HG02885 (cell line): ENCODE measurements at regions not wholly inside any gene's neighbourhood (a gene's known extent, or its start where the extent isn't known, plus 50 kb on each side); places are given as distances from the start of the nearest gene placed in this dataset.

Source experiments
- ATAC-seq: cut with Tn5 transposase; IDR thresholded peaks from one replicate; pipeline ENCODE4 v1.9.1; 2021; ENCODE audit warnings: mild to moderate bottlenecking; ENCODE audit not compliant: unreplicated experiment, poor library complexity

DNA sequence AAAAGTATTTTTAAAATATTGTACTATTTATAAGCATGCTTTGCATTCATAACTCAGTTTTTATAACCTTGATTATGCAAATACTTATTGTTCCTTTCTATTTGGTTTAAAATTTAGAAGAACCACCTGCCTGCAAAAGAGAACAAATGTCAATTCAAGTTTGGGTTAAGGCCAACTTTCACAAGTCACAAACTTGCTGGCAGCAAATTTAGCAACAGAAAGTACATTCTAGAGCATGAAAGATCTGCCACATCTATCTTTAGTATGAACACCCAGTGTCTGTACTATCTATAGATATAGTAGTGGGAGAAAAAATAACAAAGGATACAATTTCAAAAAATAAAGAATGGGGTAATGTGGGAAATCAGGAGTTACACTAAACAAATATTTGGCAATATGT is 1014.2 kb downstream of the C4orf33 start:
- ATAC-seq: peak; percentile 49

DNA sequence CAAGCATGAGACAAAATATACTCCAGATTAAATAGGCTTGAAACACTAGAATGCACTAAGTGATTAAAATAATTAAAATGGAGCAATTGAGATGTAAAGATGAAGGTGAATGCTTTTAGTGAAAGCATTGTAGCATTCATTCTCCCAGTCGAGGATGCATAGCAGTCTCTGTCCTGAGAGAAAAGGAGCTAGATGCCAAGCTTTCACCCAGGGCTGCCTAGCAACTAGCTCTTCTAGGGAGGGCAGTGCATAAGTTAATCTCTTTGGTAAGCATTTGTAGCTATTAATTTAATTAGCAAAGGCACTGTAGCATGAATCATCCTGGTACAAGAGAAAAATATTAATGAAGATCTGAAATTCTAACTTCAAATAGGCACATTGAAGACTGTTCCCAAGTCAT is 1014.8 kb downstream of the C4orf33 start:
- no peak for ATAC-seq

DNA sequence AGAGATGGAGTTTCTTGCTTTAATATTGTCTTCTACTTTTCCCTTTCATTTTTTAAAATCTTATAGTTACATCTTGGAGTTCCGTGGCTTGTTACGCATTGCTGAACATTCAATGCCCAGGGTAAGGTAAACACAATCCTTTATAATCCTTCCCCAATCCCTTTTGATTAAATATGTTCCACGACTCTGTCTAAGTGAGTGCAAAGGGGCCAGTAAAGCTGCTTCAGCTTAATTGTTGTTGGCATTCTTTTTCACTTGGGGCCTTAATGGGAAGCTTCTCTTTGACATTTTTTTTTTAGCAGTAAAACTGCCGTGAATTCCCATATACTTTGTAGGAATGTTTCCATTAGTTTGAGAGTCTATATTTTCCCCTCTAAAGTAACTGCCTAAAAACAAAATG is 1028.1 kb downstream of the C4orf33 start:
- no peak for ATAC-seq

DNA sequence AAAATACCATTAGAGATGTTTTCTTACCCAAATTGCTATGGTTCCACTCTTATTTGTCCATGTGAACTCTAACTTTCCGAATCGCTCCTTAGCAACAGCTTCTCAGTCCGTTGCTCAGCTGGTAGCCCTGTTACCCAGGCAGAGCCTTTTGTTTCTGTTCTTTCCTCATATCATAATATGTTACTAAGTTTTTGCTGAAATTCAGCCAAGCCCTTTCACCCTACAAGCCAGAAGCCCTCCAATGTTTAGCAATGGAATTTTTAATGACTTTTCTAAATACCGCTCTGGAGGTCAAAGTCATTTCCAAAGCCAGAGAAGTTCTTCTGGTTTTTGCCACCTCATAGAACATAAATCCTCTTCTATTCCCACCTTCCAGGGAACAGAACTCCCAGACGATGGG is 1029.5 kb downstream of the C4orf33 start:
- no peak for ATAC-seq

DNA sequence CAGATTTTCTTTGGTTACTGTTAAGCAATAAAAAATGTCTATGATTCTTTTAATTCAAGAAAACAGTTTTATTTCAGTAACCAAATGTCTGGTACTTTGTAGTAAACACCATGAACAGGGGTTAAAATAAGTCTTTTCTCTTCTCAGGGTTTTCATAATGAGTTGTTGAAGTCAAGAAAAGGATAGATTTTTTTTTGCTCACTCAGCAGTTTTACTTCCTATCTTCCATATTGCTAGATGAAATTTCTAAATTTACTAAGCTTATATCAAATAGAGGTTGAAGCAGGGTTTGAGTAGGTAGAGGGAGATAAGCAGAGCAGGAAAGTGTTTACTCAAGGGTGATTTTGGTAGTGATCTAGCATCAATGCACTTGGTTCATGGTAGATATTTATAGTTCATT is 1031.3 kb downstream of the C4orf33 start:
- no peak for ATAC-seq

DNA sequence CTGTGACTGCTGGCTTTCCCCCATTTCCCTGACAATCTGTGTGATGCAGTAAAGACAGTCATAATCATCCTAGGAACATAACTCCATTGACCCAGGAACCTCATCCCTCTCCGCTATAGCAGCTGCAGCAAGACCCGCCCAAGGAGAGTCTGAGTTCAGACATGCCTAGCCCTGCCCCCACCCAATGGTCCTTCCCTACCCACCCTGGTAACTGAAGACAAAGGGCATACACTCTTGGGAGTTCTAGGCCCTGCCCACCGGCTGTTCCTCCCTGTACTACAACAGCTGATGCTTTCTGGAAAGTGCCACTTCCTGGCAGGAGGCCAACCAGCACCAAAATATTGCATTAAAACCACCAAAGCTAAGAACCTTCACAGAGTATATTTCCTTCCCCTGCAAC is 1035.6 kb downstream of the C4orf33 start:
- no peak for ATAC-seq

DNA sequence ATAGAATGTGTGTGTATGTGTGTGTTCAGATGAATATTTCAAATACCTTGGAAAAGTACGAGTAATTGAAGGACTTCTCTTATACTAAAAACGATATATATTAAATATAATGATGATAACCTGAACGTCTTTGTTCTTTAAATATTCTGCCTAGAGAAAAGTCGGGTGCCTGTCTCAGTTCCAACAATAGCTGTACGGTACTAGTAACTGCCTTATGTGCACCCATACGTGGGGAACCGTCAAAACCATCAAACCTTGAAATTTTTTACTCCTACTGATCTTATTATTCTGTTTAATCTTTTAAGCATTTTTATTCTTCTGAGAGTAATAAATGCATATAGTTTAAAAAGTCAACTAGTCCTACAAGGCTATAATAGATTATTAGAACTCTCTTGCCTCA is 1045.7 kb downstream of the C4orf33 start:
- ATAC-seq: no peak

DNA sequence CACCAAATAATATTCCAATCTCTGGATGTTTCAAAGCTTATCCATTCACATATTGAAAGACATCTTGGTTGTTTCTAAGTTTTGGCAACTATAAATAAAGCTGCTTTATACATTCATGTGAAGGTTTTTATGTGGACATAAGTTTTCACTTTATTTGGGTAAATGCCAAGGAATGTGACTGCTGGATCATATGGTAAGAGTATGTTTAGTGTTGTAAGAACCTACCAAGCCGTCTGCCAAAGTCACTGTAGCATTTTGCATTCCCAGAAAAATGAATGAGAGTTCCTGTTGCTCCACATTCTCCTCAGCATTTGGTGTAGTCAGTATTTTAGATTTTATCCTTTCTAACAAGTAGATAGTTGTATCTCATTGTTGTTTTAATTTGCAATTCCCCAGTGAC is 1047.7 kb downstream of the C4orf33 start:
- ATAC-seq: no peak

DNA sequence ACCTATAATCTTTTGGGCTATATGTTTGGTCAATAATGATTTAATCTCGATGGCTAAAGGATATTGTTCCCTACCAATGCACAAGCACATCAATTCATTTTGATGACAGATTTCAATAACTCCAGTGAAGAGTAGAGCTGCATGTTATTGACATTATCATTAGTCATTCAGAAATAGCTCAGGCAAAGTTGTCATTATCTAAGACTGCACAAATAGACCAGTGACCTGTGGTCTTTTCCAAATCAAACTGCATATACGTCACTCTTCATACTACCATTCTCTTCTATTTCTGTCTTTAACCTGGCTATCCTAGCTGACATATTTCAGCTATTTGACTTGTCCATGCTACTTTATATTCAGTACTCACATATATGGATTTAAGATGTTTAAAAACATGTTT is 1050.8 kb downstream of the C4orf33 start:
- ATAC-seq: no peak

DNA sequence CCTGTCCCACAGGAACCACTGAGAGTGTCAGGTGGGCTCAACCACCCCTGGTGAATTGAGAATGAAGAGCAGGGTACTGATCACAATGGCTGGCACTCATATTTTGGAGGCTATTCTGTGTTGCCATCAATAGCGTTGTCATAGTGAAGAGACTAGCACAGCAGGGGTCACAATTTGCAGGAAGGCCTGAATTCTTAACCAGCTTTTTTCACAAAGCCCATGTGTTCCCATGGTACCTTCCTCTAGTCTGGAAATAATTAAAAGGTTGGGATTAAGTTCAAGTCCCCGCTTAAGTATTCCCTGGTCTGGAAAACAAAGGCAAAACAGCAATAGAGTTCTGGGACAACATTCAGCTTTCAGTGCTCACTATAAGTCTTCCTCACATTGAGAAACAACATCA is 1051.7 kb downstream of the C4orf33 start:
- ATAC-seq: no peak

DNA sequence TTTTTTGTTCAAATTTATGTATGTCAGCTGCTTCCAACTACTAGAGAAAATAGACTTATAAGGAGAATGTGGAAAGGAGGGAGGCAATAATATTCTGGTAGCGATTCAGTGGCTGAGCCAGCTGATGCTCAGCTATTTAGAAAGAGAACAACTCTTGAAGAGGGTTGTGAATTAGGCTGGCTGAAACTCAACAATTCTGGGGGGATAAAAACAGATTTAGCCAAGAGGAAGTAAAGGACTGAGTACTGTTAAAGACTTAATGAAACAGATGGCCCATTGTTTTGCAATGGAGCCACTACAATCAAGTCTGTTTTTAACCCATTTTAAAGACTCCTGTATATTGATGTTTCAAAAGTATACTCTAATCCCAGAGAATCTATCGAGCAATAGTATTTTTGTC is 1058.9 kb downstream of the C4orf33 start:
- ATAC-seq: no peak

DNA sequence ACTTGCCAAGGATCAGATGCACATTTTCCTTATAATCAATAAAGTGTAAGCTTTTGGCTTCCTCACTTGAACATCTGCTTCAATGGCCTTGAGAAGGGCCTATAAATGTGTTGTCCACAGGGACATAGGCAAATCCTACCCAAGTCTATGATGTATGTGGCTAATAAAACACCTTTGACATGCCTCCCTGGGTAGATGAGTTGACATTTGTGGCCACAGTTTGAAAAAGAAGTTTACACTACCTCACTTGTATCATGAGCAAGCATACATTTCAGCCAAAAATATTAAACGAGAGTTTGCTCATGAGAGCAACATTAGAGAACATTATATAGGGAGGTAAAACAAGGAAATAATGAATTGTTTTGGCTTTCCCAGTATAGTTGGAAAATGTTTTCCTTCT is 1067.7 kb downstream of the C4orf33 start:
- no peak for ATAC-seq

DNA sequence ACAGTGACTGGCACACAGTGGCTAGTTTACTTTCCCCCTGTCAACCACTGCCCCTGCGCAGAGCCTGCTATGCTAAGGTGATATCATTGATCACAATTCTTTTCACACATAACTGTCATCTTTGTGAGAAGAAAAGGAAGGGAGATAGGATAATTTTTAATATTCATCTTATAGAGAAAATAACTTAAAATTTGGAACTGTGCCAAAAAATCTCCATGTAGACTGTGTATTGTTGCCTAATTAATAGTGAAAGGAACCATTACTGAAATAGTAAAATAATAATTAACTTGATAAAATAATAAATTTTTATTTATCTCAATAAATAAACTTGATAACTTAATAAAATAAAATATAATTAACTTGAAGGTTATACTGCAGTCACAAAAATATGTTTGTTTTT is 1069.4 kb downstream of the C4orf33 start:
- no peak for ATAC-seq

DNA sequence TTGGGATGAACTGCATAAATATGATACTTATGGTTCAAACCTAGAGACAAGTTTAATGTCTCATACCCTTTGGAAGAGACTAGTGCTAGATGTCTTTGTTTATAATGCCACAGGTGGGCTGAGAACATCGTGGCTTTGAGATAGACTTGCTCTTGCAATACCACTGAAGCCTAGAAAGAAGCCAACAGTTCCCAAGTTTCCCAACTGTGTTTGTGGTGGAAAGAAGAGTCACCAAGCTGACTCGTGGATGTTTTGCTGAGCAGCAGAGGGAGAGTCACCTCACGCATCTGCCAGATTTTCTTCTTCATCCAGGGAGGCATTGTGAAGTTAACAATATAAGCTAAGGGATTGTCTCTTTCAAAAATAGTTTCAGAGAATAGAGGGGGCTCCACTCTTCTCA is 1076.2 kb downstream of the C4orf33 start:
- no peak for ATAC-seq

DNA sequence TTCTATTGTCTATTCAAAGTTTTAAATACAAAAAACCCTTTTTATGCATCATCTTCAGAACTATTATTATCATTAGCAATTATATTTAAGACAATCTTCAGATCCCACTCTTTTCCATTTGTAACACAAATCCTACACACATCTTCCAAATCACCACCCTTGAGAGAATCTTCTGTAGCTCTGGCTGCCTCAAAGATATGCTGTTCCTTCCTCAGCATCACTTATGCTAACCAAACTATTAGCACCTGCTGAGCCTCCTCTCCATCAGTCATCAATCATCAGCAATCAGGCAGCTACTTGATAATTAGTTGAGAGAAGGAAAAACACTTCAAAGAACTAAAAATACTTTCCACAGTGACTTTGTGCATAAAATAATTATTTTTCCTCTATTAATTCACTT is 1082.2 kb downstream of the C4orf33 start:
- no peak for ATAC-seq

DNA sequence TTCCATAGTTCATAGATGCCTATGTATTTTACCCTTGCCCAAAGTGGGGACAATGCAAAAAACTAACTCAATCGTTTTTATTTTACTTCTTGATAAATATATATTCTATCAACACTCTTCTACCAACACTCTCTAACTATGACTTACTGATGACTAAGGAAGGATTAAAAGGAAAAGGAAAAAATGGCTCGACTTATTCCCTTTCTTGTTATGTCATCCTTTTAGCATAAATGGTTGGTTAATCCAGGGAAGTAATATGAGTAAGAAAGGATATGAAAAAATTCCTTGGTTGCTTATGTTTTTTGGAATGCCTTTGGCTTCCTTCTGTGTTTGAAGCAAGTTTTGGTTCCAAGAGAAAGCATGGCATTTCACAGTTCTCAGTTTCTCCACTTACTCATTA is 1087.1 kb downstream of the C4orf33 start:
- ATAC-seq: no peak

DNA sequence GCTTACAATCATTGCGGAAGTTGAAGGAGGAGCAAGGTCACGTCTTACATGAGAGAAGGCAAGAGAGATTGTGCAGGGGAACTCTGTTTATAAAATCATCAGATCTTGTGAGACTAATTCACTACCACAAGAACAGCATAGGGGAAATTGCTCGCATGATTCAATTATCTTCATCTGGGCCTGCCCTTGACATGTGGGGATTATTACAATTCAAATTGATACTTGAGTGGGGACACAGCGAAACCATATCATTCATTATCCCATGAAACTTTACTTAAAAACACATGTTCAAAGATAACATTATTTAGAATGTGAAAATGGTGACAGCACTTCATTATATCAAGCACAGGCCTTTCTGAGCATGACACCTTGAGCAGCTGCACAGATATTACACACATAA is 1087.8 kb downstream of the C4orf33 start:
- ATAC-seq: no peak

DNA sequence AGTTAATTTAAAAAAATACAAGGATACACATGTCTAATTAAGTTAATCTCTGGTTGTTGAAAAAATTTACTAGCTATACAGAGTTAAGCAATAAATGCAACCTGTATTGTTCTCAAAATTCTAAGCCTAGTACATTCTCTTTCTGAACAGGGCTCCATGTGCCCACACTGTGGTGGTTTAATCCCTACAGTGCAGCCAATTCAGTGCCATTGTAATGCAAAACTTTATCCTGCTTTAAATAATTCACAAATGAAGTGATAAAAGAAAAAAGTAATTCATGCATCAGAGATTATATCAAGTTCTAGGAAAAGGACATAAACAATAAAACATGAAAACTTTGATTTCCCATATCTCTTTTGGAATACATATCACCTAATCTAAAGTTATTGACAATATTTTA is 1089.2 kb downstream of the C4orf33 start:
- ATAC-seq: no peak

DNA sequence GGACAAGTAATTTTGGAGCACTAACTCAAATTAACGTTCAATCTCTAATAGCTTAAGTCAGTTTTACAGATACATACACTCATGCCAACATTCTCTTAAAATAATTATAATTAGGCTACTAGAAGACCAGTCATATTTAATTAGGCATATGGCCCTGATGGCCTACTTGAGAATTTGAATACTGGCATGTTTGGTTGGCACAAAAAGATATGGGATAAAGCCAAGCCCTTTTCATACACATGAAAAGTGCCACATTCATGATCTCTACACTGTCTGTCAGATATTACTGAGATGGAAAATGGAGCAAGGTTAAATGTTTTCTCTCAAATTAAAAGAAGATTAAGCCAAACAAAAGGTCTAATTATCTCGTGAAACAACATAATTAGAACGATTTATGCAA is 1091.0 kb downstream of the C4orf33 start:
- no peak for ATAC-seq

DNA sequence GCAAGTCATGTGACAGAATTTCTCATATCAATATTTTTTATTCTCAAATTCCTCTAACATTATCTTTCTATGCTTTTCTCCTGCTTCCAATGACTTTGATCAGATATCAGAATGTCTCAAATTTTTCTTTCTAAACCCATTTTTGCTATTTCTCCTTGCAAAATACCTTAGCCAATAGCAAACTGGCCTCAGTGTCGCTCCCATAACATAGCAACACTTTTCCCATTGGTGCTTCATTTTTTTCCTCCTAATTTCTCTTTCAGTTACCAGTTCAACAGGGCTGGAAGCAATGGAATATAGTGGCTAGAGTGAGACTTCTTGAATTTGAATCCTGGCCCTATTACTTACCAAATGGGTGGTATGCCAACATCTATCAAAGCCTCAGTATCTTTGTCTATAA is 1091.6 kb downstream of the C4orf33 start:
- ATAC-seq: no peak

DNA sequence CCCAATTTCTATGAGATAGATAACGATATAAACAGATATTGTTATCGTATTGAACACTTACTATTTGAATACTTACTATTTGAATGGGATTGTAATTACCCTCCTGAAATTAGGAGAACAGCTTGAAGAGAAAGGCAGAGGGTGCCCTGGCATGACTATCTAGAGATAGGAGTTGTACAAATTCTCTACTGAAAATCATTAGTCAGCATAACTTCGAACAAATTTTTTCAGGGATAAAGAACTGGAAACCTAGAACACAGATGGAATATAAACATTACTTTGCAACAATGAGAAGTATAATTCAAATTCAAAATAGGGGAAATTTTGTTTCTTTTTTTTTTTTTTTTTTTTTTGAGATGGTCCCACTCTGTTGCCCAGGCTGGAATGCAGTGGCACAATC is 1096.8 kb downstream of the C4orf33 start:
- ATAC-seq: no peak

DNA sequence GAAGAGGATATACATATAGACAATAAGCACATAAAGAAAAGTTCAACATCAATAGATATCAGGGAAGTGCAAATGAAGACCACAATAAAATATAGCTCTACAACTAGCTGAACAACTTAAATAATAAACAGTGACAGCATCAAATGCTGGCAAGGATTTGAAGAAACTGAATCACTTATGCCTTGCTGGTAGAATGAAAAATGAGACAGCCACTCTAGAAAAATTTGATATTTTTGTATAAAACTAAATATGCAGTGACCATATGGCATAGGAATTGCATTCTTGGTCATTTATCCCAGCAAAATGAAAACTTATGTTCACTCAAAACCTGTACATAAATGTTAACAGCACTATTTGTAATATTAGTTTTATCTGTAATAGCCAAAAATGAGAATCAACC is 1102.0 kb downstream of the C4orf33 start:
- no peak for ATAC-seq

DNA sequence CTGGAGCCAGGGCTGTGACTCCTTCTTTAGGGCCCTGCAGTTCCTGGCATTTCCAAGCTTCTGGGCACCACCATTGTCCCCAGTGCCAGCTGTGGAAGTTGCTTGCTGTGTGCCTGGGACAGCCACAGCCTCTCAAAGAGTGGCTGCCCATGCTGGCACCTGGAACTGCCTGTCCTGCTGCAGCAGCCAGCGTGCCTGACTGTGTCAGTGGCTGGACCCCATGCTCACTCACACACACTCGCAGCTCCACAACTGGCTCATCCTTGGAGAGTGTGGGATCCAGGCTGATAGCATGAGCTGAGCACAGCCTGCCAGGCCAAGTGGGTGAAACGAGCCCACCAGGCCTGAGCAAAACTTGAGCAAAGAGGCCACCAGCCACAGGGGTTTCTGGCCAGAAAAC is 1107.6 kb downstream of the C4orf33 start:
- ATAC-seq: no peak
